Sigmoid colon (tissue), 4 donors: ENCODE measurements at regions not wholly inside any gene's neighbourhood (a gene's known extent, or its start where the extent isn't known, plus 50 kb on each side); places are given as distances from the start of the nearest gene placed in this dataset.

Experiments
- CTCF ChIP-seq, 4 experiments: fragments of 450-650 bp in 3 of 4; fragments of 200-600 bp in 1 of 4; IDR thresholded peaks; one replicate each; pipeline ENCODE4 v1.5.1; 2016 to 2019; ENCODE audit warnings: antibody characterized with exemption in 4 of 4, mild to moderate bottlenecking in 3 of 4, moderate library complexity in 2 of 4
- EP300 ChIP-seq, 4 donors: sonication (generic); formaldehyde crosslinking; IDR thresholded peaks; one replicate each; pipeline ENCODE4 v1.6.1; 2017; ENCODE audit warnings: antibody characterized with exemption in 4 of 4
- POLR2A ChIP-seq, 2 donors: fragments of 450-650 bp; IDR thresholded peaks; one replicate each; pipeline ENCODE4 v1.6.1; 2016; ENCODE audit warnings: antibody characterized with exemption in 2 of 2, mild to moderate bottlenecking in 2 of 2, moderate library complexity in 2 of 2
- POLR2AphosphoS5 ChIP-seq, 4 donors: sonication (generic); formaldehyde crosslinking; IDR thresholded peaks; one replicate each; pipeline ENCODE4 v1.6.1; 2017; ENCODE audit warnings: antibody characterized with exemption in 4 of 4

DNA sequence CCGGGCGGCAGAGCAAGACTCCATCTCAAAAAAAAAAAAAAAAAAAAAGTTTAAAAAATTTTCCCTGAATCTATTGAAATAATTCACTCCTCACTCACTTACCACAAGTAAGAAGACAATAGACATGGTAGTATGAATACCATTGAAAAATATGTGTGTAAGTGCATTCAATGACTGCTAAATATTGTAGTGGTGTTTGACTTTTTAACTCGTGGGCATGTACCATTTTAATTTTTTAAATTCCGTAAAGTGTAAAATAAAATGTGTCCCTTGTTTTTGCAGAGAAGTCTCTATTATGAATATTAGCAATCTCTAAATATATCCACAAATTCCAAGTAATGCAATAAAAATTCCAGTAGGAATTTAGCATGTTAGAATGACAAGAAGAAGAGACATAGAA, 134.1 kb downstream of the COPS8 start:
- no peak for TF ChIP-seq POLR2A (IDR thresholded peaks at IDR 0.05)
- no peak for TF ChIP-seq CTCF (IDR thresholded peaks at IDR 0.05)
- TF ChIP-seq EP300 (IDR thresholded peaks at IDR 0.05) = no peak
- no peak for TF ChIP-seq POLR2AphosphoS5 (IDR thresholded peaks at IDR 0.05)
